ENCODE measurements at regions not wholly inside any gene's neighbourhood (a gene's known extent, or its start where the extent isn't known, plus 50 kb on each side); places are given as distances from the start of the nearest gene placed in this dataset.
"Not testable (repeated sequence)": the region's sequence is repeated elsewhere in the genome, so short reads cannot be mapped to it uniquely, and the experiment has no call there.

GRCh38 chr20:12453711-12454110 lies 536.0 kb downstream of the BTBD3 start:
- no peak for DNase-seq

- DNase-seq = no peak
Observed at GRCh38 chr20:12455148-12455547, 537.5 kb downstream of the BTBD3 start.

DNA sequence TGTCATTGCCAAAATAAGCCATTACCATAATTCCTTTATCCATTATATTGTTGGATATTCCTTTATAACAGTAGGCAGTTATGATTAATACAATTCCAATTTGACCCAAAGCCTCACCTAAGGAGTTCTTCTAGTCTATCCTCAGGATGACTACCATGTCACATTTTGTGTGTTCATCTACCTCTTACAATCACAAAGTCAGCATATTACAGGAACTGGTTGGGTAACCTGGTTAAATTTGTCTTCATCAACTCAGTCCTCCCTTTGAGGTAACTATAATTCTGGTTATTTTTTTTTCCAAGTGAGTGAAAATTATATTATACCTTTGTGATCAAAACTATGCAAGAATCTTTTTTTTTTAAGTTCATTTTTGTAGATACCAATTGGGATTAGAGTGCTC lies 540.5 kb downstream of the BTBD3 start:
- DNase-seq = no peak

DNA sequence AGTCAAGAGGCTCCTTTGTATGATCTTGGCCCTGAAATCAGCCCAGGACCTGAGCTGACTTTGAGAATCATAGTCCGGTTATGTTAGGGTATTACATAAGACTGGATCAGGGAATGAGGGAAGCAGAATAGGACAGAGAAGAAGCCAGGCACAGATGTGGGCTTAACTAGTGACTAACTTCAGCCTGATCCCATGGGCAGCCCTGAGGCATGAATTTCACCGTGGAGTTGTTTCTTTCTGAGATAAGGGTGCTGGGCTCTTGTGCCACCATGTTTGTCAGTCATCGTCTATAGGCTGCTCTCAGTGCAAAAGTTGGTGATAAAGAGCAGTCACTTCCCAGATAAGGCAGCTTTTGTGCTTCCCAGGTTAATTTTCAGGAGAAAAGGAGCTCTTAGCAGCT lies 544.7 kb upstream of the SPTLC3 start:
- no peak for DNase-seq

GRCh38 chr20:12466915-12467314 lies 541.9 kb upstream of the SPTLC3 start:
- DNase-seq = no peak

DNA sequence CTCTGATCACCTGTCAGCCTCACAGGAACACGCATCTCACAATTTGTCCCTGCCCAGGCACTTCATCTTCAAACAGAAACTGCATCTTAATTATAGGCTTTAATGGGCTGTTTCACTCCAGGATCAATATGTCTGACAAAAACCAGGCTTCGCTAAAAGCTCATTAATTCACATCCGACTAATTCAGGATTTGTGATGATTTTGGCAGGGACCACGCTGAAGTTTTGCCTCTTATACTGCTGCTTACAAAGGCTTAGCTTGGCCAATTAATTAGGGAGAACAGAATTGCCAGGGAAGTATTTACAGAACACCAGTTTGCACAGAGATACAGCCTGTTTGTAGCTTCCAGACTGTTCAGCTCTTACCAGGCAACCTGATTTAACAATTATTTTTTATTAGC lies 541.0 kb upstream of the SPTLC3 start:
- no peak for DNase-seq

GRCh38 chr20:12482661-12483060 lies 526.1 kb upstream of the SPTLC3 start:
- no peak for DNase-seq

DNA sequence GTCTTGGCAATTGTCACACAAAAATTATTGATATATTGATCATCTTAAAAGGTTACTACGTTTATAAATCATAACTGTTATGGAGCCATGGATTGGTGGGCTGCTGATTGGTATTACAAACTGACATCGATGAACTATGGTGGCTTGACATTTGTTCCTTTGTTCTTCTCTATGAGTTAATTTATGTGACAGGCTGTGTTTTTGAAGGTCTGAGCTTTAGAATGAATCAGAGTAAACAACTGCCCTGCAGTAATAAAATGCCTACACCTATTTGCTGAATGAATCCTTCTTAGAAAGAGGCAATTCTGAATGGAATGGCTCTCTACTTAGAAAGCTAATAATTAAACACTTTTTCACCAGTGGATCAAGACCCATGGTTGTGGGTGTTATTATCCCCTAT lies 506.3 kb upstream of the SPTLC3 start:
- no peak for DNase-seq

DNA sequence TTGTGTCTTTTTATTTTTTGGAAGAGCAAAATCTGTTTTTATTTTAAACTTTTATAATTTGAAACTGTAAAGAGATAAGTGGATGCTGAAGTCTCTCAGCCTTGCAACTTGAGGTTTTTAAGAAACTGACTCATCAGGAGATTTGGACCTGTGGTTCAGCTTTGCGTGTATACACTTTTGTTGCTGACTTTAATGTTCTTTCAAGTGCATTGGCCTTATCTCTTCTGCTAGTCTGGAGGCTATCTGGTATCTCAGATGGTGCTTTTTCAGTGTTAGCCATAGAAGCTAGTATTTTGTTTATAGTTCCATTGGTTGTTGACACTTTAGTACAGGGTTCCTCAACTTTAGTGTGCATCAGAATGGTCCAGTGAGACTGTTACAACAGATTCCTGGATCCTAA lies 504.0 kb upstream of the SPTLC3 start:
- DNase-seq = no peak

DNA sequence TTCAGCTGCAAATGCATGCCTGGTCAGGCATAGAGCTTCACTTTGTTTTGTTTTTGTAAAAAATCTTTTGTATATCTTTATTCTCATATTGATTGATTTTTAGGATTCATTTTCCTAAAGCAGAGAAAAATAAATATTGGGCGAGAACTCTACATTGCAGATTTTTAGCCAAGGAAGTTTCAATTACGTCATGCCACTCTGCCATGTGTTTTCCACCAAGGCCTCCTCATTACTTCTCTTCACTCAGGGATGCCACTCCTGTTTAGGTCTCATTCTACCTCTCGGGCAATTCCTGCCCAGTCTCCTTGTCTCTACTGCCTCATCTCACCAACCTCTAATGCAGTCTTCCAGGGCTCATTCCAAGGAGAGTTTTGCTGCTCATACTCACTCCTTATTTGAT lies 497.3 kb upstream of the SPTLC3 start:
- no peak for DNase-seq

- no peak for DNase-seq
Observed at GRCh38 chr20:12512755-12513154, 496.0 kb upstream of the SPTLC3 start.

- DNase-seq = no peak
Observed at GRCh38 chr20:12528104-12528503, 480.7 kb upstream of the SPTLC3 start.

DNA sequence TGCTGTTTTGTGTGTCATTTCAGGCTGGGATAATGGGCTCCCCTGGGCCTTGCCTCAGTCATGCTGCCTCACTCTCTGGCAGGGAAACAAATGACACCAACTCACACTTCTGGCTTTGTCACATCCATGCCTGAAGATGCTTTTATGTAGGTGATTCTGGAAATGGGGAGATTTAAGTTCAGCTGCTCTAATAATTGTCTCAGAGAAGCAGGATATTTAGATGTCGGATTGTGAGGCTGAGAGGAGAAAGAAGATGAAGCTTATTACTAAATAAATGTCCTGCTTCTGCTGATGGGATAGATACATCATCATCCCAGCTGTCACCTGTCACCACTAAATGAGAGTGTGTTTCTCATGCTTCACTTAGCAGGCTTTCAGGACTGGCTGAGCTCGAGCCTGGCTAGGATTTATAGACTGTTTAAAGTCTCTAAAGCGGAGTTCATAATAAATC lies 480.2 kb upstream of the SPTLC3 start:
- no peak for DNase-seq

DNA sequence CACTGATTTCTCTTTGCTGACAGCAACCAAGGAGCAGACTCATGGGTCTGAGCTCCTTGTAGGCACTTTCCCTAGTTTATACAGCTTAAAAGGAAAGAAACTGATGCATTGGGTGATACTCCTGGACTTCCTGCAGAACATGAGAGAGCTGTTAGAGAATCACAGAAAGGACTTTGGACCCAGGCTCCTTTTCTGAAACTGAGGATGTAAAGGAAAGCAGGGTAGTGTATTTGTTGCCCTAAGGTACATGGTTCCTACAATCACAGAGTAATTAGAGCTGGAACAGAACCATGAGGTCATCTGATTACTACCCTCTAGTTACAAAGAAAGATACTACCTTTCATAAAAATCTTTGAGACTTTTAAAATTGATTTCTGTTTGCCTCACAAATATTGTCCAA lies 477.1 kb upstream of the SPTLC3 start:
- DNase-seq = no peak

DNA sequence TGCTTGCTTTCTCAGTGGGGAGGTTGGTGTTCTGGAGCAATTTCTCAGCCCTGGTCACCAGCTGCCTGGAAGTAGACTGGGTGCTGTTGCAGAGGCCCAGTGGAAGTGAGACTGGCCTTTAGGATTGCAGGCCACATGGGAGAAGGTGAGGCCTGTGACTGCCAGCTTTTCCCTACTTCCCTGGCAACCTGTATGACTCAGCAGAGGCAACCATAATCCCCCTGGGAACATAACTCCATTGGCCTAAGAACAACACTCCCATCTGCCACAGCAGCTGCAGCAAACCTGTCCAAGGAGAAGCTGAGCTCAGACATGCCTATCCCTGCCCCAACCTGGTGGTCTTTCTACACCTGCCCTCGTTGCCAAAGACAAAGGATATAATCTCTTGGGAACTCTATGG lies 473.5 kb upstream of the SPTLC3 start:
- no peak for DNase-seq

DNA sequence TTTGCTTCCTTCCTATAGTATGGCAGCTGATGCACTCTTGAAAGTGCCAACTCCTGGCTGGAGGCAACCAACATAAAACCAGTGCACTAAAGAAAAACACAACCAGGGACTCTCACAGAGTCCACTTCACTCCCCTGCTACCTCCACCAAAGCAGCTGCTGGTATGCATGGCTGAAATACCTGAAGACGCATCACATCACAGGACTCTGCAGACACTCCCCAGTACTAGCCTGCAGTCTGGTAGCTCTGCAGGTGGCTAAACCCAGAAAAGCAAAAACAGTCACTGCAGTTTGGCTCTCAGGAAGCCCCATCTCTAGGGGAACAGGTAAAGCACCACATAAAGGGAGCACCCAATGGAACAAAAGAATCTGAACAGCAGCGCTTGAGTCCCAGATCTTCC lies 473.0 kb upstream of the SPTLC3 start:
- no peak for DNase-seq

DNA sequence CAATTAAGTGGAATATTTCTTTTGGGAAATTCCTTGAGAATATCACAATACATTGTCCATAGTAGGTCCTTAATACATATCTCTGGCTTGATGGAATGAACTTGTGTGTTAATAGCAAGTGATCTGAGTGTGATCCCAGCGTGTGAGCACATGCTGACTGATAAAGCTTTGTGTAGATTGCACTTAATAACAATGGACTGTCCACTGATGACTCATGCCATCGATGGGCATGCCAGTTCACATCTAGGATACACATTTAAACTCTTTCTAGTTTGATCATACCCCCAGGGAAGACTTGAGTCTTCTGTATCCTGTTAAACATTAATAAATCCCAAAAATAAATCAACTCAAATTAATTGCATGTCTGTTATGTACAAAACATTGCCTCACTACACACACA lies 454.3 kb upstream of the SPTLC3 start:
- no peak for DNase-seq

DNA sequence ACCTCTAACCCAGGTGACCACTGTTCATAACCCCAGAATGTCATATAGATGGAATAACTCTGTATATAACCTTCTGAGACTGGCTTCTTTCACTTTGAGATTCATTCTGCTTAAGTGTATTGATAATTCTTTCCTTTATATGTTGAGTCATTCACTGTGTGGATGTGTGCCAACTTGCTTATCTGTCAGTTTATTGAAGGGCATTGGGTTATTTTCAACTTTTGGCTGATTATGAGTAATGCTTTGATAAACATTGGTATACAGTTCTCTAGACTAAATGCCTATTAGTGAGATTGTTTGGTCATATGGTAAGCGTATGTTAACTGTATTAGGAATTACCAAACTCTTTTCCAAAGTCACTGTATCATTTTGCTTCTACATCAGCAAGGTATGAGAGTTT lies 453.4 kb upstream of the SPTLC3 start:
- DNase-seq = no peak

DNA sequence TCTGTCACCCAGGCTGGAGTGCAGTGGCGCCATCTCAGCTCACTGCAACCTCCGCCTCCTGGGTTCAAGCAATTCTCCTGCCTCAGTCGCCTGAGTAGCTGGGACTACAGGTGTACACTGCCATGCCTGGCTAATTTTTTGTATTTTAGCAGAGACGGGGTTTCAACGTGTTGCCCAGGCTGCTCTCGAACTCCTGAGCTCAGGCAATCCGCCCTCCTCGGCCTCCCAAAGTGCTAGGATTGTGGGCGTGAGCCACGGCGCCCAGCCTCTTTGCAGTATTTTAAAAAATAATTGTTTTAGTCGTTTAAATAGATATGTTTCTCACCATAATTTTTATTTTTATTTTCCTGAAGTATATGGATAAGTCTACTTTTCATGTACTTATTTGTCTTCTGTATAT lies 452.9 kb upstream of the SPTLC3 start:
- not testable (repeated sequence) for DNase-seq

DNA sequence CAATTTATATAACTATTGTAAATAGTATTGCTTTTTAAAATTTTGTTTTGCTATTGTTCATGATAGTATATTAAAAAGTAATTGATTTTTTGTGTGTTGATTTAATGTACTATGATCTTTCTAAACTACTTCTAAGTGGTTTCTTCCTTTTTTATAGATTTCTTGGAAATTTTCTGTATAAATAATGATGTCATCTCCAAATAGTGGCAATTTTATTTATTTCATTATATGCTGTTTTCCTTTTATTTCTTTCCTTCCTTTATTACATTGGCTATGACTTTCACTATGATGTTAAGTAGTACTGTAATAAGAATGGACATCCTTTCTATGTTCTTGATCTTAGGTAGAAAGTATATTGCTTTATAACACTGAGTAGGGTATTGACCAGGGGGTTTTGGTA lies 451.5 kb upstream of the SPTLC3 start:
- DNase-seq = no peak

- no peak for DNase-seq
Observed at GRCh38 chr20:12564979-12565378, 443.8 kb upstream of the SPTLC3 start.

GRCh38 chr20:12566596-12566995 lies 442.2 kb upstream of the SPTLC3 start:
- DNase-seq = no peak

- peak in 1 of 58 donors; percentile 9 for DNase-seq
Observed at GRCh38 chr20:12570371-12570770, 438.4 kb upstream of the SPTLC3 start.

DNA sequence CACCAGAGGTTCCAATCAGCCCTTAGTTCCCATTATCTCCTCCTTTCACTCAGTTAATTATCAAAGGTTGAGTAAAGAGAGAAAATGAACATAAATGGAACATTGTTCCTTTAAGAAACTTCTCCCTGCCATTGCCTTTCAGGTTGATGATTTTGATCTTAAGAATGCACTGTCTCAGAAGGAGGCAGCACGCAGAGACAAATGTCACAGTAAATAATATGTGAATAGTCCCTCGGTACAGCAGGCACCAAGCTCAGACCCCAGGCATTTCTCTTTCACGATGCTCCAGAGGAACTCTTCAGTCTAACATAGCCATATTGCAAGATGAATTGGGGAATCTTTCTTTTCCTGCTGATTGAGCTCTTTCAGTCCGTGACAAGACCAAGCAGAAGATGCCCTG lies 435.3 kb upstream of the SPTLC3 start:
- DNase-seq = no peak

Data from anterior cingulate cortex (tissue), 58 donors.